ENCODE measurements at regions not wholly inside any gene's neighbourhood (a gene's known extent, or its start where the extent isn't known, plus 50 kb on each side); places are given as distances from the start of the nearest gene placed in this dataset.
"Not testable (repeated sequence)": the region's sequence is repeated elsewhere in the genome, so short reads cannot be mapped to it uniquely, and the experiment has no call there.

GRCh38 chr3:174457758-174458157 is 401.4 kb upstream of the NAALADL2 start:
- ATAC-seq, result no peak

GRCh38 chr3:174460831-174461230 is 398.3 kb upstream of the NAALADL2 start:
- DNase-seq (no peak), ATAC-seq (no peak)

More at GRCh38 chr3:174457758-174458157, 401.4 kb upstream of the NAALADL2 start:
- DNase-seq, result no peak

GRCh38 chr3:174462916-174463315 is 396.2 kb upstream of the NAALADL2 start:
- ATAC-seq (no peak), DNase-seq (no peak)

GRCh38 chr3:174465177-174465576 is 394.0 kb upstream of the NAALADL2 start:
- ATAC-seq (no peak), DNase-seq (no peak)

GRCh38 chr3:174466471-174467054 is 392.6 kb upstream of the NAALADL2 start:
- DNase-seq (no peak), ATAC-seq (no peak)

- ATAC-seq, result no peak
- no peak for DNase-seq
Observed at GRCh38 chr3:174477491-174477890, 381.6 kb upstream of the NAALADL2 start.

- no peak for DNase-seq
- no peak for ATAC-seq
Observed at GRCh38 chr3:174480767-174481166, 378.4 kb upstream of the NAALADL2 start.

GRCh38 chr3:174482541-174482940 is 376.6 kb upstream of the NAALADL2 start:
- no peak for ATAC-seq
- no peak for DNase-seq

- ATAC-seq, result no peak
- DNase-seq, result no peak
Observed at GRCh38 chr3:174483254-174483653, 375.9 kb upstream of the NAALADL2 start.

- not testable (repeated sequence) for DNase-seq
Observed at GRCh38 chr3:174483856-174484255, 375.3 kb upstream of the NAALADL2 start.

GRCh38 chr3:174488527-174488926 is 370.6 kb upstream of the NAALADL2 start:
- no peak for DNase-seq
- no peak for ATAC-seq

More at GRCh38 chr3:174483856-174484255, 375.3 kb upstream of the NAALADL2 start:
- ATAC-seq, result not testable (repeated sequence)

GRCh38 chr3:174495311-174495710 is 363.8 kb upstream of the NAALADL2 start:
- DNase-seq (no peak), ATAC-seq (no peak)

- no peak for DNase-seq
Observed at GRCh38 chr3:174495928-174496327, 363.2 kb upstream of the NAALADL2 start.

GRCh38 chr3:174498638-174499037 is 360.5 kb upstream of the NAALADL2 start:
- ATAC-seq, result no peak
- DNase-seq, result no peak

More at GRCh38 chr3:174495928-174496327, 363.2 kb upstream of the NAALADL2 start:
- ATAC-seq, result peak; percentile 14

- ATAC-seq, result no peak
- no peak for DNase-seq
Observed at GRCh38 chr3:174505266-174505665, 353.9 kb upstream of the NAALADL2 start.

GRCh38 chr3:174524203-174524602 is 334.9 kb upstream of the NAALADL2 start:
- DNase-seq (no peak), ATAC-seq (no peak)

GRCh38 chr3:174529298-174529697 is 329.8 kb upstream of the NAALADL2 start:
- DNase-seq, result no peak

GRCh38 chr3:174531262-174531982 is 327.7 kb upstream of the NAALADL2 start:
- no peak for DNase-seq
- no peak for ATAC-seq

More at GRCh38 chr3:174529298-174529697, 329.8 kb upstream of the NAALADL2 start:
- ATAC-seq, result no peak

- DNase-seq, result no peak
- no peak for ATAC-seq
Observed at GRCh38 chr3:174532216-174532615, 326.9 kb upstream of the NAALADL2 start.

- ATAC-seq, result no peak
Observed at GRCh38 chr3:174532776-174533175, 326.4 kb upstream of the NAALADL2 start.

GRCh38 chr3:174533286-174533685 is 325.8 kb upstream of the NAALADL2 start:
- ATAC-seq, result no peak
- DNase-seq, result no peak

More at GRCh38 chr3:174532776-174533175, 326.4 kb upstream of the NAALADL2 start:
- DNase-seq, result no peak

GRCh38 chr3:174536319-174536718 is 322.8 kb upstream of the NAALADL2 start:
- no peak for ATAC-seq

GRCh38 chr3:174538151-174538550 is 321.0 kb upstream of the NAALADL2 start:
- ATAC-seq (no peak), DNase-seq (no peak)

More at GRCh38 chr3:174536319-174536718, 322.8 kb upstream of the NAALADL2 start:
- no peak for DNase-seq
